ENCODE measurements at regions not wholly inside any gene's neighbourhood (a gene's known extent, or its start where the extent isn't known, plus 50 kb on each side); places are given as distances from the start of the nearest gene placed in this dataset.

DNA sequence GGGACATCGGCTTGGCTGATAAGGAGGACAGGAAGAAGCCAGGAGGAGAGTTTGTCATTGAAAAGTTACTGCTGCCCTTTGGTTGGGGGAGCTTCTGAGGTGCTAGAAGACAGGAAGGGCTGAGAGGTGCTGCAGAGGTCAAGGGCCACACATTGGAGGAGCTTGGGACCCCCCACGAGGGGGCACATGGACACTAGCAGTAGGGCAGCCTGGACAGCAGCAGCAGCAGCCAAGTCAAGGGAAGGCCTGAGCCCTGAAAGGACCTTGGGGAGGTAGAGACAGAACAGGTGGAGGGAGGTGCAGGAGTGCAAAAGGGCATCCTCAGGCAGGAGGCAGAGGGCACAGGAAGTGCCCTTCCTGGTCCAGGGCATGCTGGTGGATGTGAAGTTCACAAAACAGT lies 439.7 kb upstream of the IGFBP3 start:
- Histone ChIP-seq H3K4me2 (ENCODE audit: low read depth, low read length, poor library complexity, severe bottlenecking) (no peak overlapping the region), H3K36me3 (ENCODE audit: insufficient read depth, low read length) (no peaks in the 10 kb centered on the region), H3K9me3 (ENCODE audit: insufficient read depth, low read depth, low read length) (no peaks in the 10 kb centered on the region), H3K79me2 (ENCODE audit: insufficient read depth, low read length) (no peaks in the 10 kb centered on the region), H3K9ac (ENCODE audit: low read depth, low read length, poor library complexity, severe bottlenecking) (no peak overlapping the region), H2AFZ (ENCODE audit: low read length) (no peak overlapping the region), H3K27me3 (ENCODE audit: insufficient read depth, low read length, poor library complexity, severe bottlenecking) (no peaks in the 10 kb centered on the region), H3F3A (ENCODE audit: low read depth) (no peaks in the 10 kb centered on the region), H3K9me2 (replicated peaks; ENCODE audit: low read depth, low read length) (no peaks in the 10 kb centered on the region), H4K20me1 (ENCODE audit: insufficient read depth, low read length, poor library complexity, severe bottlenecking) (no peaks in the 10 kb centered on the region), H3K4me1 (ENCODE audit: insufficient read depth, low read length, poor library complexity, severe bottlenecking) (no peaks in the 10 kb centered on the region), H3K4me3 (ENCODE audit: low read length, poor library complexity, severe bottlenecking) (no peak overlapping the region)
- no peak for TF ChIP-seq EZH2phosphoT487 (IDR thresholded peaks at IDR 0.05; ENCODE audit: borderline replicate concordance)
- no peak for TF ChIP-seq CTCF (conservative IDR thresholded peaks at IDR 0.05; ENCODE audit: low read length)

DNA sequence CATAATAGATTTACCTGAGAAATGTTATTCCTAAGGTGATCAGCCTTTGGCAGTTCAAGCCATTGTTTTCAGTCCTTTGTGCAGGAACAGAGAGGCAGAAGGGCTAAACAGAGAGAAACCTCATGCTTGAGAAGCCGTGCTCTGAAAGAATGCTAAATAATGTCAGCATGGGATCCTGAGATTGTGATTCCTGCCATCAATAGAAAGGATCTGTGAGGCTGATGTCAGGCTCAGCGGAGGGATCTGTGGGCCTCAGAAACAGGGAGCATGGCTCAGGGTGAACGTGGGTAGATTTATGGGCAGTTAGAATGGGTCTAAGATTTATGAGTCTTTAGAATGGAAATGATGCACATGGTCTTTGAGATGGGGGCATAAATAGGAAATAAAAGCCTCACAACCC lies 439.2 kb upstream of the IGFBP3 start:
- H3K27me3 ChIP-seq (ENCODE audit: insufficient read depth, low read length, poor library complexity, severe bottlenecking) = no peaks in the 10 kb centered on the region
- H3K9ac ChIP-seq (ENCODE audit: low read depth, low read length, poor library complexity, severe bottlenecking) = no peak overlapping the region
- no peaks in the 10 kb centered on the region for H3K36me3 ChIP-seq (ENCODE audit: insufficient read depth, low read length)
- H3K9me3 ChIP-seq (ENCODE audit: insufficient read depth, low read depth, low read length) = no peaks in the 10 kb centered on the region
- TF ChIP-seq EZH2phosphoT487 (IDR thresholded peaks at IDR 0.05; ENCODE audit: borderline replicate concordance) = no peak
- TF ChIP-seq CTCF (conservative IDR thresholded peaks at IDR 0.05; ENCODE audit: low read length) = no peak
- no peak overlapping the region for H2AFZ ChIP-seq (ENCODE audit: low read length)
- no peak overlapping the region for H3K4me3 ChIP-seq (ENCODE audit: low read length, poor library complexity, severe bottlenecking)
- H4K20me1 ChIP-seq (ENCODE audit: insufficient read depth, low read length, poor library complexity, severe bottlenecking) = no peaks in the 10 kb centered on the region
- no peak overlapping the region for H3K4me2 ChIP-seq (ENCODE audit: low read depth, low read length, poor library complexity, severe bottlenecking)
- no peaks in the 10 kb centered on the region for H3K79me2 ChIP-seq (ENCODE audit: insufficient read depth, low read length)
- H3F3A ChIP-seq (ENCODE audit: low read depth) = no peaks in the 10 kb centered on the region
- H3K9me2 ChIP-seq (replicated peaks; ENCODE audit: low read depth, low read length) = no peaks in the 10 kb centered on the region
- no peaks in the 10 kb centered on the region for H3K4me1 ChIP-seq (ENCODE audit: insufficient read depth, low read length, poor library complexity, severe bottlenecking)

DNA sequence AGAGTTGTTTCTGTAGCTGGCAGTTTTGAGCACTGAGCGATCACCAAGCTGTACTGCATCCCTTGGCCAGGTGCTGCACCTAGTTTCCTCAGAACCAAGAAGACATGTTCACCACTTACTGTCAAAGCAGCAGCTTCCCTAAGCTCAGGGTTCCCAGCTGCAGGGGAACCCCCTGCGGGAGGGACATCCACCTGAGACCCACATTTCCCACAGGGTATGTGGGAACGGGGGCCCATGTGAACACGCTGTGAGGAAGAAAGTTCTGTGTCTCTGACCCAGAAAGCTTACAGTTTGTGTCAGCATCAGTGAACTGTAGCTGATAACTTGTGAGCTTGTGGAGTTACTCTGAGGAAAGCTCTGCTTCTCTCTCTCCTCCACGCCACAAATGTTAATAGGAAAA lies 436.8 kb upstream of the IGFBP3 start:
- Histone ChIP-seq H3K27me3 (ENCODE audit: insufficient read depth, low read length, poor library complexity, severe bottlenecking) (no peaks in the 10 kb centered on the region), H4K20me1 (ENCODE audit: insufficient read depth, low read length, poor library complexity, severe bottlenecking) (no peaks in the 10 kb centered on the region), H3K36me3 (ENCODE audit: insufficient read depth, low read length) (no peaks in the 10 kb centered on the region), H3K79me2 (ENCODE audit: insufficient read depth, low read length) (no peaks in the 10 kb centered on the region), H3F3A (ENCODE audit: low read depth) (no peaks in the 10 kb centered on the region), H3K4me3 (ENCODE audit: low read length, poor library complexity, severe bottlenecking) (no peak overlapping the region), H3K4me1 (ENCODE audit: insufficient read depth, low read length, poor library complexity, severe bottlenecking) (no peaks in the 10 kb centered on the region), H3K9me3 (ENCODE audit: insufficient read depth, low read depth, low read length) (no peaks in the 10 kb centered on the region), H3K9me2 (replicated peaks; ENCODE audit: low read depth, low read length) (no peaks in the 10 kb centered on the region), H3K4me2 (ENCODE audit: low read depth, low read length, poor library complexity, severe bottlenecking) (no peak overlapping the region), H2AFZ (ENCODE audit: low read length) (no peak overlapping the region), H3K9ac (ENCODE audit: low read depth, low read length, poor library complexity, severe bottlenecking) (no peak overlapping the region)
- TF ChIP-seq CTCF (conservative IDR thresholded peaks at IDR 0.05; ENCODE audit: low read length) = no peak
- TF ChIP-seq EZH2phosphoT487 (IDR thresholded peaks at IDR 0.05; ENCODE audit: borderline replicate concordance) = no peak
